ENCODE measurements at regions not wholly inside any gene's neighbourhood (a gene's known extent, or its start where the extent isn't known, plus 50 kb on each side); places are given as distances from the start of the nearest gene placed in this dataset.

DNA sequence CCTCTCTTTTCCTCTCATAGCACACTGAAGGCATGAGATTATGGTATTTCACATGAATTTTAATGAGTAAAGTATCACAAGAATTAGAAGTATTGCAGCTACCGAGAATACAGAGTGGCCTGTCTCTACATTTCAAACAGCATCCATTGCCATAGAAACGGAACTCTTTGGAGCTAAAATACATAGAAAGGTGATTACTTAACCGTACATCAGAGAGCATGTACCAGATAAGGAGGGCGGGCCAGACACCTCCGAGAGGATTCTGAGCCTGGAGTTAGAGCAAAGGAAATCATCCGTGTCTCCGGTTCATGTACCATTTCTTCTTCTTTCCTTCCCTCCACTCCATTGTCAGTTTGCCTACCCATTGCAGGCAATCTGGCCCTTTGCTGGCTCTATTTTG, 196.7 kb downstream of the KLF6 start:
- no peak overlapping the region for H3K4me3 ChIP-seq (ENCODE audit: low read depth, low read length)
- TF ChIP-seq CTCF (IDR thresholded peaks at IDR 0.05; ENCODE audit: insufficient read depth, low read depth, low read length, missing control alignments), result no peak
- no peak for DNase-seq (ENCODE audit: low read depth)

GRCh38 chr10:3584926-3585784, 199.9 kb downstream of the KLF6 start:
- no peak overlapping the region for H3K4me3 ChIP-seq (ENCODE audit: low read depth, low read length)
- no peak for DNase-seq (ENCODE audit: low read depth)
- TF ChIP-seq CTCF (IDR thresholded peaks at IDR 0.05; ENCODE audit: insufficient read depth, low read depth, low read length, missing control alignments), result no peak

GRCh38 chr10:3580565-3580964, 204.4 kb downstream of the KLF6 start:
- H3K4me3 ChIP-seq (ENCODE audit: low read depth, low read length), result no peak overlapping the region
- no peak for TF ChIP-seq CTCF (IDR thresholded peaks at IDR 0.05; ENCODE audit: insufficient read depth, low read depth, low read length, missing control alignments)
- DNase-seq (ENCODE audit: low read depth), result no peak

DNA sequence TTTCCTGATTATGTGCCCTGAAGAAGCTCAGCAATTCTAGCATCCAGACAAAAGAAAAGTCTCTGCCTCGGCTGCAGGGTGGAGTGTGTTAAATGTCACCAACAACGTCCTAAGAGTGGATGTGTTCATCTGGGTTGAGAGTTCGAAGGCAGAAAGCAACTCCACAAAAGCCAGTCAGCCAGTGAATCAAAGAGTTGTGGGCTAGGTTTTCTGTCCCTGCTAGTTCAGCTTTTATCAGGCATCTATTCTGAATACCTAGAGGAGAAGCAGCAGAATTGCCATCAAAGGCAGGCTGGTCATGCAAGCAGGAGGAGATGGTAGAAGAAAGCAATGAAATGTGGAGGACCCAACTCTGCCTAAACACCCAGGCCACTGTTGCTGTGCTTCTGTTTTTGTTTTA, 205.2 kb downstream of the KLF6 start:
- no peak for TF ChIP-seq CTCF (IDR thresholded peaks at IDR 0.05; ENCODE audit: insufficient read depth, low read depth, low read length, missing control alignments)
- DNase-seq (ENCODE audit: low read depth), result no peak
- H3K4me3 ChIP-seq (ENCODE audit: low read depth, low read length), result no peak overlapping the region

DNA sequence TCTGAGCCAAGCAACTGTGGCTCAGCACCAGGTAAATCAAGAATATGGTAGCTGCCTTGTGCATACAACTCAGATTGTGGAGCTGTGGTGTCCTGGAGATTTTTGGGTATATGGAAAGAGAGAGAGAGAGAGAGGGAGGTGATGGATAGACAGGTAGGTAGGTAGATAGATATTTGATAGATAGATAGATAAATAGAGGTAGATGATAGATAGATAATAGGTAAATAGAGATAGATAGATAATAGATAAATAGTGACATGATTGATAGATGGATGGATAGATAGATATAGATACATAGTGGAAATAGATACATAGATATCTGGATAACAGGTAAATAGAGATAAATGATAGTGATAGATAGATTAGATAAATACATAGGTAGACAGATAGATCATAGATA, 206.3 kb downstream of the KLF6 start:
- DNase-seq (ENCODE audit: low read depth), result no peak
- H3K4me3 ChIP-seq (ENCODE audit: low read depth, low read length), result no peak overlapping the region
- TF ChIP-seq CTCF (IDR thresholded peaks at IDR 0.05; ENCODE audit: insufficient read depth, low read depth, low read length, missing control alignments), result no peak

- no peak for DNase-seq (ENCODE audit: low read depth)
- no peak for TF ChIP-seq CTCF (IDR thresholded peaks at IDR 0.05; ENCODE audit: insufficient read depth, low read depth, low read length, missing control alignments)
- no peak overlapping the region for H3K4me3 ChIP-seq (ENCODE audit: low read depth, low read length)
Observed at GRCh38 chr10:3578159-3578558, 206.8 kb downstream of the KLF6 start.

DNA sequence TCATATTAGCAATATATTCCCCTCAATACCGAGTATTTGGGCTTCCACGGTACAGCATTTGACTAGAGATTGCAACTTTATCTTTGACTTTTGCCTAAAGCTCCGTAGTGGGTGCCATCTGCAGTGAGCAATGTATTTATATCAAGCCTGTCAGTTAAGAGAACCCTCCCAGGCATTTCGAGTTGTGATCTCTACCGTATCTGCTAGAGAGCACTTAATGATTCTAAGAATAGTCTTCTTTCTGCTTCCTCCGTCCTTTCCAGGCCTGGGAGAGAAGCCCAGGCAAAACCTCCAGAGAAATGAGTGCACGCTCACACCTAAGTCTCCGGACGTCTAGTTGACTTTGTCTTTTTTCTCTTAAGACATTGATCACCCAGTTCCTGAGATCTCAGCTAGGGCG, 210.6 kb downstream of the KLF6 start:
- TF ChIP-seq CTCF (IDR thresholded peaks at IDR 0.05; ENCODE audit: insufficient read depth, low read depth, low read length, missing control alignments), result no peak
- no peak overlapping the region for H3K4me3 ChIP-seq (ENCODE audit: low read depth, low read length)
- no peak for DNase-seq (ENCODE audit: low read depth)
